DMS79 (cell line): ENCODE measurements at regions not wholly inside any gene's neighbourhood (a gene's known extent, or its start where the extent isn't known, plus 50 kb on each side); places are given as distances from the start of the nearest gene placed in this dataset.

Source experiments
- DNase-seq: peaks from one replicate; lab custom pipeline; 2025; lab: John Stamatoyannopoulos, UW

DNA sequence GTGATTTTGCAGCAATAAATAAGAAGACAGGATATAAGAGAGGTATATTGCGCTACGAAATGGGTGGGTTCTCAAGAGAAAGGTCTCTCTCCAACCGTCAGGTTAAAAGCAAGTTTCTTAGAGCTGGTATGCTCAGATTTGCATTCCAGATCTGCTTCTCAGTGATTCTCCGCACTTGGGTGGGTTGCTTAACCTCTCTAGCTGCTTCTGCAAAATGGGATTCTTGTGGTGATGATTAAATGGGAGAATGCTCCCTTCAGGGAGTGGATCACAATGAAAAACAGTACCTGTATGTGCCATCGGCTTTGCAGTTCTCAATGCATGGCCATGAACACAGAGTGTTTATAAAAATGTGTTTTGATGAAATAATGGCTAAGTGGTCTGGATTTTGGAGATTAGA, 477.7 kb downstream of the TNS1 start:
- DNase-seq, result no peak

DNA sequence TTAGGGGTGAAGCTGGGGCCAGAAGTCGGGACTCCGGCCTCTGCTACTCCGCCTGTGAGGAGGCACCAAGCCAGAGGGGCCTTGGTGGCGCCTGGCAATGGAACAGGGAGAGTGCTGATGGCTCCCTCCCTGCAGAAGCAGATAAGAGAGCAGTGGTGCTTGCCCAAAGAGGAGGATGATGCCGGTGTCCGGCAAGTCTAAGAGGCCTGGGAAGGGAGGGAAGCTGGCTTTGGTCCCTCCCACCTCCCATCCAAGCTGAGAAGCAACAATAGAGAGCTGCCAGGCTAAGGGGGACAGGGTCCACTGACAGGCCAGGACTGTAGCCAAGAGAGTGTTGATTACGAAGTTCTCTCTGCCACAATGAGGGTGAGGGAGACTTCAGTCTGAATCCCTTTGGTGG, 479.5 kb downstream of the TNS1 start:
- no peak for DNase-seq

DNA sequence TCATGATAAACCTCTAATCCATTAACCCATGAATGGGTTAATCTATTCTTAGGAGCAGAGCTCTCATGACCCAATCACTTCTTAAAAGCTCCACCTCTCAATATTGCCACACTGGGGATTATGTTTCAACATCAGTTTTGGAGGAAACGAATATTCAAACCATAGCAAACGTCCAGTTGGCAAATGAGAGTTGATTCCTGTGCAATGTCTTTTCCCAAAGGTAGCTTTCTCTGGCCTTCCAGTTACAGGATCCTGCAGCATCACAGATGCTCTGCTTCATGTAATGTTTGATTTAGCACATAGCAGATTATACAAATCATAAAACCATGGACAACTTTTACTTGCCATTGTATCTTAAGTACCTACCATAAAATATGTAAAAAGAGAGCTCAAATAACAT, 481.0 kb downstream of the TNS1 start:
- DNase-seq, result no peak

DNA sequence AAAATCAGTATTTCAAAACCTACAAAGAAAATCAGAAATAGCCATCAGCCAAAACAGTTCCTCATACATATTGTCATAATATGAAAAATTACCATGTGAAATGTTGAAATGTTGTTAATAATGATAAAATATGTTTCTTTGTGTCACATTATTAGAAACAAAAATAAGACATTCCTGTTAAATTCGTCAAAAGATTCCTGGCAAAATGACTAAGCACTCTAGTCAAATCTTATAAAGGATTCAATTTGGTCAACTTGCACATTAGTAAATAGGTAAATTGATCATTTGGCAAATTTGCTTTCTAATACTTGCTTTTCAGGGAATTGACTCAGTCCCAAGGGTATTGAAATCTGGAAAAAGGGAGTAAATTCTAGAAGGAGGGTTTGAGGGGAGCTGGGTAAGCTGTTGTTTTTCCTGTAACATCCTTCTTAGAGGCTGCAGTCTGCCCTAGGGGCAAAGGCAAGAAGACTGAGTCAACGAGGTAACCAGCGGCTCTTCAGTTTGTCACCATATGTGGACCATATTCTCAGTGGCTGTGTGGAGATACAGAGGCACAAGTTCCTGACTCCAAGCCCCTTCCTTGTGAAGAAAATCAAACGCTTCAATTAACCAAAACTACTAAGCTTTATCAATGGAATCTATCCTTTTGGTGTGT, 482.3 kb downstream of the TNS1 start:
- no peak for DNase-seq

DNA sequence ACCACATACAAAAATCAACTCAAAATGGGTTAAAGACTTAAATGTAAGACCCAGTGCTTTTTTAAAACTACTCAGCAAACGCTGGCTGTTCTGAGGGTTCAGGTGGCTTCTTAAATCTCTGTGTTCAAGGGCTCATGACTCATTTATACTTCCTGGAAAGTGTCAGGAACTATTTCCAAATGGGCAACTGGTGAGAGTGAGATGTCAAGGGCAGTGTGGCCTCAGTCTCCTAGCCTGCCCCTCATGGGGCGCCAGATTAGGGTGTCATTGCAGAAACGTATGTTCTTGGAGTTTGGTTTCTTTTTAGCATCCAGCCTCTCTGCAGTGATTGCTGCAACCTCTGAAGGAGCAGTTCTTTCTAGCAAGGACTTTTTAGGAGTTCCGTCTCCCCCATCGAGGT, 485.4 kb downstream of the TNS1 start:
- DNase-seq, result no peak

DNA sequence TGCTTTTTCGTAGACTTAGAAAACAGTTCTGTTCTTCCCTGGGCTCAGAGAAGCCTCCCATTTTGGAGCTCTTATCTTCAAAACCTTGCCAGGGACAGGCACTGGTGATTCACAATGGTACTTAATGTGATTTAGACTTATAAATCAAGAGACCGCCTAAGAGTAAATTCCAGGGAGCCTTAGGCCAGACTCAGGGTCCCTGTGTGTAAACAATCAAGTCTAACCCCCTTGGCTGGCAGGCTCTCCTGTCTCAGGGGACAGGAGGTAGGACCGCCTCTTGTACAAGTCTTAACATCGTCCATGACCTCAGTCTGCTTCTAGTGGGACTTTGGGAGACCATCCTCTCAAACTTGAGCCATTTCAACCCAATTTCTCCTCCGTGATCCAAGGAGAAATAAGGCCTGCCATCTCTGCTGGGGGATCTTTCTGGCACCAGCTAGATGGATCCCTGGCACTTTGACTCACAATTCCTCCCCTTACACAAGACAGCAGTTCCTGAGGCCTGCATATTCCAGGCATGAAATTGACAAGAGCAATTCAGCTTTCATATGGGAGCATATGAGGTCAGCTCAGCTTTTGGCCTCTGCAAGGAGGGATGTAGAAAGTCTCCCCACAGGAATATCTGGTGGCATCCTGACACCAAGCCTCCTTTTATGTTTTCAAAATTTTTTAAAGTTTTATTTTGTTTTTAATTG, 487.0 kb downstream of the TNS1 start:
- no peak for DNase-seq

DNA sequence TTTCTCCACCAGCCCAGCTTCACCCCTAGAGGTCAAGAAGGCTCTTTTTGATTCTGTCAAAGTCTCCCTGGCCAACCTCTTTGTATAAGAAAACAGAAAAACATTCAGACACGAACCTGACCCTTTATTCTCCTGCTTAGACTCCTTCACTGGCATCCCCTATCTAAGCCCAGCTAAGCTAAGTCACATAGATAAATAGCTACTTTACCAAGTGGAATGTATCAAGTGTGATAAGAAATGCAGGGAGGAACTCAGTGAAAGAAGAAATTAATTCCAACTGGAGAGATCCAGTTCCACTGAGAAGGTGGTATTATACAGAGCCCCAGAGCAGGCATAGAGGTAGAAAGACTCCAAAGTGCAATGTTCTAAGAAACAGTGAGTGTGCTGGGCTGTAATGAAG, 489.5 kb downstream of the TNS1 start:
- DNase-seq, result no peak

DNA sequence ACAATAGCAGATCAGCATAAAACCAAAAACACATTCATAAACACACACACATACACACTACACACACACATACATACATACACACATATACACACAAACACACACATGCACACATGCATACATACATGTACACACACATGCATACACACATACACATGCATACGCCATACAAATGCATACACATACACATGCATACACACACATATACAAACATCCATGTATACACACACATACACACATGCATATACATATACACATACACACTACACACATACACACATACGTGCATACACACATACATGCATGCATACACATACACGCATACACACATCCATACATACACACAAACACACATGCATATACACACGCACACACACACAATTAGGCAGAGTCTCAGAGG, 490.1 kb downstream of the TNS1 start:
- no peak for DNase-seq

DNA sequence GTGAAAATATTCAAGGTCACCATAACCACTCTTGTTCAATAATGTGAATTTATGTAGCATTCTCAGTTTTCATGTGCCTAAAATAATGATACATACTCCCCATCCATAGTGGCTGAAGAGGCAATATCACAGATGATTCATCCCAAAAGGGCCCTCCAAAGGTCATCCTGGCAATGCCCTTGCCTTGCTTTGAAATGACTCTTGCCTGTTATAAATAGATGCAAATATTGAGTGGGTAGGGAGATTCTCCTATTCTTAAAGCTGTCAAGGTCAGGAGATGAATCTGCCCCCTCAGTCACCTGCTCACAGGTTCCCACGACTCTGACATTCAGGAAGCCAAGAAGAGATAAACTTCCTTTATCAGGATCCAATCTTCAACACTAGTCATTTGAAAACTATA, 490.5 kb downstream of the TNS1 start:
- no peak for DNase-seq

DNA sequence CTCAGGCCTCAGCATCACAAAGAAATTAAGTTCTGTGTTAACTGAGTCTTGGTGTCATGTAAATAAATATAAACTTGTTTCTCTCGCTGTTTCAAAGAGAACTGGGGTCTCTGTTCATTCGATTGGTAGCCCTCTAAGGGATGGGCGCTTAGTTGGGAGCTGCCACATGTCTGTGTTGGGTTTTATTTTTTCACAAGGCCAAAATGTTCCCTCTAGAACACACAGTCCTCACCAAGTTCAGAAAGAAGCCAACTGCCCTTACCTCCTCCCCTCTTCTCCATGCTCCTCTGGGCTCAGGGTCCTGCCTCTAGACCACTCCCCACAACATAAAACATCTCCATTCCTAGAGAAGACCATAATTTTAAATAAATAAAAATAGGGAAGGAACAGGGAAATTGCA, 490.9 kb downstream of the TNS1 start:
- no peak for DNase-seq

DNA sequence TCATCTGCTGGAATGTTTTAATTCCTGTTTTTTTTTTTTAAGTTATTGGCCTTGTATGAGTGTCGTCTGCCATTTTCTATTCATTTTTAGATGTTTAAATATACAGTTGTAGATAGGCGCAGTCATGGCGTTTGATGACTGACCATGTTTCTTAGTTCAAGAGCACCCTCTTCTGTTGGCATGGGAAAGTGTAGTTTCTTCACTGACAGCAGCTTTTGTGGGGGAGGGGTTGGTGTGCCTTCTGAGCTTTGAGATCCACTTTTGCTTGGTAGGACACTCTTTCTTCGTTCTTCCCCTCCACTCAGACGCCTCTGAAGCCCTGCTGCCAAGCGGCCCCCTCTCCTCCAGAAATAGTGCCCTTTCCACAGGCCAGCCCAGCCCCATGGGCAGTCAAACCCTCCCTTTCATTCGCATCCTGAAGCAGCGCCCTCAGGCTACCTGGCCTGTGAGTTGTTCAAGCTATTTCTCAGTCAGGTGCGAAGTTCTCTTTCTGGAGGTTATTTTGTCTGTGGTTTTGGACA, 492.0 kb downstream of the TNS1 start:
- DNase-seq, result no peak

DNA sequence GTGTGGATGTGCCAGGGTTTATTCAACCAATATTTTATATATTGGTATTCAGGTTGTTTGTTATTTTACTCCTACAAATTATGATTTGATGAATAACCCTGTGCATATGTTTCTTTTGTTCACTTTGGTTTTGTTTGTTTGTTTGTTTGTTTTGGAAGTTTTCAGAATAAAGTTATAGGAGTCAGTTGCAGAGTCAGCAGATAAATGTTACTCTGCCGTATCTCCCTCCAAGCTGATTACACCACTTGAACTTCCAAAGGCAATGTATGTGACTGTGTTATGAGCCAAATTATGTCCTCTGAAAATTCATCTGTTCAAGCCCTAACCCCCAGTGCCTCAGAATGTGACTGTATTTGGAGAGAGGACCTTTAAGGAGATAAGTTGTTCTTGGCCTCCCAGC, 497.5 kb downstream of the TNS1 start:
- DNase-seq, result no peak

DNA sequence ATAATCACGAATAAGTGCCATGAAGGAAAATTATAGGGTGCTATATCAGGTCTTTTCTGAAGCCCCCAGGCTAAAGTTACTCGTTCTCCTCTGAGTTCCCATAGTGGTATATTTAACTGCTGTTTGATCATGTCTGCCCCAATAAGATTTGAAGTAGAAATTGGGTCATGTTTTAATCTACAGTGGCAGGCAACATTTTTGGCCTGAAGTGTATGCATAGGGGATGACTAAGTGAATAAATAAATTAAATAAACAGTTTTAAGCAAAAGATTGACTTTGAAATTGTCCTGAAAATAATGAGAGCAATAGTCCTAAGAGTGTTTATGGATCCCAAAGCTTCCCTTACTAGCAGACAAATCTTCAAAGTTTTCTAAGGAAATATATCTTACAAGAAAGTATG, 500.9 kb downstream of the TNS1 start:
- no peak for DNase-seq

DNA sequence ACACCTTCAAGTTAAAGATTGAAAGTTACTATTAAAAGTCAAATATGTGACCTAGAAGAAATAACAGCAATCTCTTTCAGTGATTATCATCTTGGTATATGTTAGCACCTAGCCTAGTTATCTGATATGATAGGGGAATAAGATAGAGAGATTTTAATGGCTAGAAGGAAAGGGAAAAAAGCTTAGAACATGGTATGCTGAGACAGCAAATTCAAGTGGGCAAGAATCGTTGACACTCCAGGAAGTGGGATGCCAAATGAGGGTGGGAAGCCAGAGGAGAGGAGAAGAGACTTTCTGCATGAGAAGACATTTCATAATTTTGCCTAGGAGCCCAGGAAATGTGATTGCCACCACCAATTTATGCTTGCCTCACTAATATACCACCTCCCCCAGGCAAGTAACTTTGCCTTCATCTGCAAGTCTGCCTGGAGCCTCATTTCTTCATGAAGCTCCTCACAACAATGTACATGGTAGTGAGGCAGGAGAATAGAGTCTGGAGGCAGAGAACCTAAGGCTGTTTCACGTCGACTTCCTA, 504.9 kb downstream of the TNS1 start:
- no peak for DNase-seq

DNA sequence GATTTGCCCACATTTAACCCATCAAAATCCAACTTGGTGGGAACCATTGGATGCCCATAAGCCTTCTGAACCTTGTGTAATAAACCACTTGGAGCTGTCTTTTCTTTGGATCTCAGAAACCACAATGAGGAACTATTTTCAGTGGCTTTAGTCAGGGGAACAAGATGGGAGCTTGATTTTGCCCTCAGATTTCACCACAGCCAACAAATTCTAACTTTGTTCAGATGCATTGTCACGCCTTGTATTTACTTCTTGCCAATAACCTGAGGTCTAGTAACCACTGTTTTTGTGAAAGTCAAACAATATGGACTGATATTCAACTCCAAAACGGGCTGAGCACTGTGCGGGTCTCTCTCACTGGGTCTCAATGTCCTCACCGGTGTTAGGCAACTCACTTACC, 508.2 kb downstream of the TNS1 start:
- DNase-seq, result no peak

DNA sequence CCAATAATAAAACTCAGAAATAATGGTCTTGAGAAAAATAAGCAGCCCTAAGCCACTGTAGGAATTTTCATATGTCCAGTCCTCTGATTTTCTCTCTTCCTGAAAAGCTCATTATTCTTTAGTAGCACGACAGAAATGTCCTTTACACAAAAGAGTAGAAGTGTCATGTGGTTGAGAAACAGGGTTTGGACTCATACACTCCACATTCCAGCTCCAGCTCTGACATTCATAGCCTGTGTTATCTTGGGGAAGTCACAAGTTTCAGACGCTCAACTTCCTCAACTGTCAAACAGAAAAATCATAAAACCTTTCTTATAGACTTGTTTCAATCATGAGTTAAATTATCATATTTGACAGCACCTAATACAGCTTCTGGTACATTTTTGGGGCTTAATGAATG, 511.5 kb downstream of the TNS1 start:
- no peak for DNase-seq

DNA sequence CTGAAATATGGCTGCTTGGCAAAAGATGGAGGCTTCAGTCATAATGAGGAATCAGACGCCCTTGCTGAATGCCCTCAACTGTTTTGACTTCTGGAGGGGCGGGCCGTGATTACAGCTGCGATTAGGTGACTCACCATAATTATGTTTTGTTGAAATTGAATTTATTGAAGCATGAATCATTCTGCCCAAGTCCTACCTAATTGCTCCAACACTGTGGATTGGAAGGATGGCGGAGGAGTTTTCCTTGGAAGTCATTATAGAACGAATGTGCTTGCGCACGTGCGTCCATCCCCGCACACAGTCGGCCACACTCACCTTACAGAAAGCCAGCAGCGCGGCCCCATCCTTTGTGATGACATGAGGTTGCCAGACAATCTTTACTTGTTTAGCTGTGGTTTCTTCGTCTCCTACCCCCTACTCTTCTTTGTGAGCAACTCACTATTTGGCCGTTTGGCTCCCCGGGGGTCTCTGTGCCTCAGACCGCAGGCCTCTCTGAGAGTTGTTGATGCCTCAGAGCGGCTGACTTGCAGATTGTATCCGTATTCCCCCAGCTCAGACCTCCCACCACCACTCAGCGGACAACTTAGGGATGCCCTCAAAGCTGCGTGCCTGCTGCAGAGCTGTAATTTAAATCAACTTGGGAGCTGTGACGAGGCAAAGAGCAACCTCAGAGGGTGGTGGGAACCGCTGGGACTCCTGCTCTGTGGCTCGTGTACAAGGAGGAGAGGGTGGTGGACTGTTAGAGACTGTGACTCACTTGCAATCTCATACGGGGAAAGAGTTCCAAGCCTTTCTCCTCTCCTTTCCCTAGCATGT, 513.4 kb downstream of the TNS1 start:
- DNase-seq, result no peak

DNA sequence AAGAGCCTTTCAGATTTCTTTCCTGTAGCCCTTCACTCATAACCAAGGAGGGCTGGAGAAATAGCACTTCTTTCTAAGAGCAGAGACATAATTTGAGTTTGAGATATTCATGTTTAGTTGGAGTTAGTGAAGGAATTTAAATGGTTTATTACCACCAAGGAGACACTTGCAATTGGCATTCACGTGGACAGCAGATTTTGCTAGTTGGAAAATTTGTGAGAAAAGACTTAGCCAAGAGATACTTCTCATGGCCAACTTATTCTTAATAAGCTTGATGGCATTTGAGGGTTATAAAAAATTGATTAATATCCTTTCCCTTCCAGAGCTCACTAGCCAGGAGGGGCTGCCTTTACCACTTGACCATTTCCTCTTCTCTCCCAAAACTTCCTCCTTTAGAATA, 518.7 kb downstream of the TNS1 start:
- no peak for DNase-seq

DNA sequence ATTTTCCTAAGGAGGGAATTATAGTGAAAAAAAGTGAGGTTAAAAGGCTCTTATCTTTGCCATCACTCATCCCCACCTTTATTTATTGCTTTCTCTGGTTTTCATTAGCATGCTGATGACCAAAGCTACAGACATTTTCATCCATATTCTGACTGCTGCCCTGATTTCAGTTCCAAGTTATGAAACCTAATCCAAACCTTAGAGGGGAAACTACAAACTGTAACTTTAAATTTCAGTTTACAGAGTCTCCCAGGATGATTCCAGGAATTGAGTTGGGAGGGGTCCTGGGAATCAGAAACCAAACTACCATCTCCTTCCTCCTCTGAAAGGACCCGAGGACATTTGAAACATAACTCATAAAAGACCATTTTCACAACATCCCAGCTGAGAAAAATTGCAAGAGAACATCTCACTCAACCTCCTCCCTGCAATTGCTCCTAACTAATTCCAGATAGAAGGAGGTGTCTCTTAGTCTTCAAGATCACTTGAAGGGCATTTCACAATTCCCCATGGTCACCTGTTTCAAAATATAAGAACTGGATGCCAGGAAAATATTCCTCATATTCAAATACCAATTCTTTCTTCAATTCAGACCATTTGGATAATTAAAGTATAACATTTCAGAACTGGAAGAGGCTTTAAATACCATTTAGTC, 520.6 kb downstream of the TNS1 start:
- DNase-seq, result no peak

DNA sequence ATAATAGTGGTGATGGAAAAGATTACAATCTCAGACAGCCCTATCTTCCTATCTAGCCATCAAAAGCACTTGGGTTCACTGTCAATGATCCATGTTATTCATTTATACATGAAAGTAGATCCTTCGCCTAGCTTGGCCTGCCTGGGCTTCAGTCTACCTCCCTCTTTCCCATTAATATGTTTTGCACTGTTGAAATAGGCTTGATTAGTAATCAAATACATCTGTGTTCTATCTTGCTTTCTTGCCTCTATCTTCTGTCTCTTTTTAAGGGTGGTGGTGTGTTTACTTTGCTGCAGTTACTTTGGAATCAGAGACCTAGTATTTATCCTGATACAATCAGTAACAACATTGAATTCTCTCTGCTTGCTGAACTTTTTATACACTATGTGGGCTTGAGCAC, 521.2 kb downstream of the TNS1 start:
- DNase-seq, result no peak

DNA sequence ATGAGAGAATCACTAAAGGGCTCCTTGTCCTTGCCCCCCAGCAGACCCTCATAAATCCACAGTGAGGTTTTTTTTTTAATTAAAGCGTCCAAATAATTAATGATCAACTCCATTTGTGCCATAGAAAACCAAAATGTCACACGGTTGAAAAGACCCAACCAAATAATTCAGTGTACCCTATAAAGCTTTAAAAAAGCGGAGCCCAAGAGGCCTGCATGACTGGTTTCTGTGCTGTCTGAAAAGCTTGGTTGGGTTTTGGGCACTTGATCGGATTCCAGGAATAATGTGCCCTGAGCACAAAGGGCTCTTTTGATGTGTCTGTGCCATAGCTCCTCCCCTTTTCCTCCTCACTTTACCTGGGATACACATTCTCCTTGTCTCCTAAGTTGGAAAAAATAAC, 523.2 kb downstream of the TNS1 start:
- no peak for DNase-seq

DNA sequence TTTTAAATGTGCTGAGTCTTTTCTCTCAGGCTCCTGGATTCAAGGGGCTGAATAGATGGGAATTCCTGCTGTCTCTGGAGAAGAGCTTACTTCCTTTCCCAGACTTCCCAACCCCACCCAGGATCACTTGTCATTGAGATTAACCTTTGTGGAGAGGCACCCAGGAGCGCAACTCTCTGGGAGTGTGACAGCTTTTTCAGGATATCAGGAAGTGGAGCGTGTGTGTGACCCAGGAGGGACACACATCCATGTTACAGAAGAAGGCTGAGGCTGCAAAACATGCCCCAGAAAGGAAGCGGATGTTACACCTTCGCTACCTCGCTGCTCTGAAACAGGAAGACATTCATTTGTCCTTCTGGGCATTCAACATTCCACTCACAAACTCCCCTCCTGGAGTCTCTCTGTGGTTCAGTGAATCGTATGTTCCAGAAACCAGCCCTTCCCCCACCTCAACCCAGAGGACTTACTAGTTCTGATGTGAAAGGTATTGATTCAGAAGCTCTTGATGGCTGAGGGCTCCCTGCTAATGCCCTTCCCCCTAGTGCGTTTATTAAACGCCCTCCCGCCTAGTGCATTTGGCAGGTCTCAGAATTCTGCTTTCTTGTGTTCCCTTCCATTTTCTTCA, 523.9 kb downstream of the TNS1 start:
- DNase-seq, result no peak
